HS-5 (cell line): ENCODE measurements at regions not wholly inside any gene's neighbourhood (a gene's known extent, or its start where the extent isn't known, plus 50 kb on each side); places are given as distances from the start of the nearest gene placed in this dataset.
A peak's percentile ranks its signal among the peaks of the same experiment; 100 is the strongest.
"Not testable (repeated sequence)": the region's sequence is repeated elsewhere in the genome, so short reads cannot be mapped to it uniquely, and the experiment has no call there.

Experiments
- DNase-seq: peaks from one replicate; pipeline ENCODE4 v3.0.0-alpha.2; 2012; ENCODE audit warnings: low read depth

GRCh38 chr17:77086433-77087010, 54.2 kb upstream of the SEC14L1 start:
- no peak for DNase-seq

GRCh38 chr17:77087650-77088454, 52.9 kb upstream of the SEC14L1 start:
- no peak for DNase-seq

GRCh38 chr17:77088455-77089123, 52.2 kb upstream of the SEC14L1 start:
- DNase-seq, result peak; percentile 93

GRCh38 chr17:77089124-77089490, 51.7 kb upstream of the SEC14L1 start:
- DNase-seq, result no peak

- DNase-seq, result not testable (repeated sequence)
Observed at GRCh38 chr17:77089949-77090348, 50.8 kb upstream of the SEC14L1 start.

GRCh38 chr17:77090476-77090875, 50.3 kb upstream of the SEC14L1 start:
- DNase-seq, result no peak
